Fibroblast of pulmonary artery (primary cell): ENCODE measurements at regions not wholly inside any gene's neighbourhood (a gene's known extent, or its start where the extent isn't known, plus 50 kb on each side); places are given as distances from the start of the nearest gene placed in this dataset.

Experiments used
- DNase-seq: peaks from one replicate; pipeline ENCODE4 v3.0.0-alpha.2; 2010; ENCODE audit warnings: low read depth
- H3K4me3 ChIP-seq: replicated peaks from 2 replicates; pipeline ENCODE4 v1.5.1; 2011; ENCODE audit warnings: low read depth, mild to moderate bottlenecking, control low read depth, low read length, moderate library complexity
- TF ChIP-seq, protein P1 (sequence below): IDR thresholded peaks from 2 replicates; pipeline ENCODE4 v1.5.1; 2011; ENCODE audit warnings: mild to moderate bottlenecking, control low read depth, low read length, inconsistent platforms; ENCODE audit errors: missing control alignments

DNA sequence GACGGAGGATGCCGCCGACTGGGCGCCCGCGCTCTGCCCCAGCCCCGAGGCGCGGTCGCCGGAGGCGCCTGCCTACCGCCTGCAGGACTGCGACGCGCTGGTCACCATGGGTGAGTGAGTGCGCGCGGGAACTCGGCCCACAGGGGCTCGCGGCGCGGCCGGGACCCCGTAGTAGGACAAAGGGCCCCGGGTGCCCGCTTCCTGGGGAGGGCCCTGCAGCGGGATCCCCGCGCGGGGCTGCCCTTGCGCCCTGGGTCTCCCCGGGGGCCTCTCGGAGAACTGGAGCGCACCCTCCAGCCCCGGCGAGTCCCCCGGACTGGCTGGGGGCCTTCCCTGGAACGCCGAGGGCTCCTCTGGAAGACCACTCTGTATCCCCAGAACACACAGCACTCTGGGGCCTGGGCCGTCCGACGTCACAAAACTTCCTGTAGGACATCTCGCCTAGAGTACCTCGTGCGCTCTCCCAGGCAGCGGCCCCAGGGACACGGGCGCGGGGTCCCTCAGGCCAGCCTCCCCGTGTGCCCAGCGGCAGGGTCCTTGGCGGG lies 362.9 kb upstream of the AMELY start:
- no peak for DNase-seq
- TF ChIP-seq, protein P1, sequence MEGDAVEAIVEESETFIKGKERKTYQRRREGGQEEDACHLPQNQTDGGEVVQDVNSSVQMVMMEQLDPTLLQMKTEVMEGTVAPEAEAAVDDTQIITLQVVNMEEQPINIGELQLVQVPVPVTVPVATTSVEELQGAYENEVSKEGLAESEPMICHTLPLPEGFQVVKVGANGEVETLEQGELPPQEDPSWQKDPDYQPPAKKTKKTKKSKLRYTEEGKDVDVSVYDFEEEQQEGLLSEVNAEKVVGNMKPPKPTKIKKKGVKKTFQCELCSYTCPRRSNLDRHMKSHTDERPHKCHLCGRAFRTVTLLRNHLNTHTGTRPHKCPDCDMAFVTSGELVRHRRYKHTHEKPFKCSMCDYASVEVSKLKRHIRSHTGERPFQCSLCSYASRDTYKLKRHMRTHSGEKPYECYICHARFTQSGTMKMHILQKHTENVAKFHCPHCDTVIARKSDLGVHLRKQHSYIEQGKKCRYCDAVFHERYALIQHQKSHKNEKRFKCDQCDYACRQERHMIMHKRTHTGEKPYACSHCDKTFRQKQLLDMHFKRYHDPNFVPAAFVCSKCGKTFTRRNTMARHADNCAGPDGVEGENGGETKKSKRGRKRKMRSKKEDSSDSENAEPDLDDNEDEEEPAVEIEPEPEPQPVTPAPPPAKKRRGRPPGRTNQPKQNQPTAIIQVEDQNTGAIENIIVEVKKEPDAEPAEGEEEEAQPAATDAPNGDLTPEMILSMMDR, result no peak
- peak overlapping the region; percentile 71 for H3K4me3 ChIP-seq

DNA sequence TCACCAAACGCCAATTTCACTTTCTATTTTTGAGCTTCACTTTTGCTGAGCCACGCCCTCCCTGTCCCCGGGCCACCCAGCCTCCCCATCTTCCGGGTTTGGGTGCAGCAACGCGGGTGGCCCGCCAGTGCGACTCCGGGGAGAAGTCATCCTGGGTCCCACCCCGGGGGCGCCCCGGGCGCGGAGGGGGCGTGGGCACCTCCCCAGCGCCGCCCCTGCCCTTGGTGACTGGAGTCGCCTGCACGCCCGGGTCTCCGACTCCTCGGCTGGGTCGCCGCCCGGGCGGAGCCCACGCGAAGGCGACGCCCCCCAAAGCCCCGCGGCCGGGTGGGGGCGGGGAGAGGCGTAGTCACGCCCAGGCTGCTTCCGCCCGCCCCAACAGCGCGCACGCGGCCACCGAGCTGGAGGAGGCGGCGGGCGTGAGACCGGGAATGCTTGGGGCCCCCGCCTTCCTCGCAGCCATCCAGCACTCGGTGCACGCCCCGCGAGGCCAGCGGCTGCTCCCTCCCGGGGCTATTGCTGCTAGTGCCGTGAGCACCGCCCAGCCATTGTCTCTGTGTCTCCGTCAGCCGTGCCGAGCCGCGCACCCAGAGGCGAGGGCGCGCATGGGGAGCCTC lies 362.1 kb upstream of the AMELY start:
- DNase-seq, result peak; percentile 82
- TF ChIP-seq, protein P1, result no peak
- peak overlapping the region; percentile 71 for H3K4me3 ChIP-seq

DNA sequence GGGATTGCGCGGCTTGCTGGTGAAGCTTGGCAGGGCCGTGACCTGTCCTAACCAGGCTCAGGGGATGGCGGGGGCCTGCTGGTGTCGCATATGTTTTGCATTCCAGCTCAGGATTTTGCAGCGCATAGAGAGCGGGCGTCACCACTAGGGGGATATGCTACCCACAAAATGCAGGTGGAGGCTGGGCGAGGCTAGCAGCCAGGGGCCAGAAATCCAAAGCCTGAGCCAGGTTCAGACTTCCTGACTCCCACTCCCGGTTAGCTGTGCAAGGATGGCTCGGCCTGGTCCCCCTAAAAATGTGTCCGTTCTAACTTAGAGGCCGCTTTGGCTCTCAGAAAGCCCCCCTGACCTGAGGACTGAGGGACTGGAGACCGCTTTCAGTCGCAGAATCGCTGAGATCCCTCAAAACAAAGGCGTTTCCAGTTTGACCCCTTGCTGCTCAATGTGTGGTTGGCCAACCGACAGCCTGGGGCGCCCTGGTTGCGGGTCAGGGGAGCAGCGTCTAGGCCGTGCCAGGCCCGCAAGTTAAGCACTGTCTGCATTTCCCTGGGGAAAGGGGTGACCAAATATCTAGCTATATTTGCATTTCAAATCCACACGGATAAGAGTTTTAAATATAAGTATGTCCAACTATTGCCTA lies 361.1 kb upstream of the AMELY start:
- DNase-seq, result peak; percentile 60
- H3K4me3 ChIP-seq, result peak overlapping the region; percentile 24
- TF ChIP-seq, protein P1, result peak; percentile 52

DNA sequence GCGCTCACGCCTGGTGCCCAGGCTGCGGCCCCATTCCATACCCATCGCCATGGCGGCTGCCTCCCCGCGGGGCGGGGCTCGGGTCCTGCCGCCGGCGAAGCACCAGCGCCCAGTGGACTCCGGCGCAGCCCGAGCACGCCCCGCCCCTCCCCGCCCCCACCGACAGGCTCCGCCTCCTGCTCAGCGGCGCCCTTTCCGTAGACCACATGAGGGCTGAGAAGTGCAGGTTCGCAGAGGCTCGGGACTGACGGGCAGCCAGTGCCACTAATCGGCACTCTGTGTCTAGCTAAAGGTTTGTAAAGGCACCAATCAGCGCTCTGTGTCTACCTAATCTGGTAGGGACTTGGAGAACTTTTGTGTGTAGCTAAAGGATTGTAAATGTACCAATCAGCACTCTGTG lies 352.2 kb upstream of the AMELY start:
- no peak for DNase-seq
- H3K4me3 ChIP-seq, result no peak overlapping the region
- TF ChIP-seq, protein P1, result no peak

DNA sequence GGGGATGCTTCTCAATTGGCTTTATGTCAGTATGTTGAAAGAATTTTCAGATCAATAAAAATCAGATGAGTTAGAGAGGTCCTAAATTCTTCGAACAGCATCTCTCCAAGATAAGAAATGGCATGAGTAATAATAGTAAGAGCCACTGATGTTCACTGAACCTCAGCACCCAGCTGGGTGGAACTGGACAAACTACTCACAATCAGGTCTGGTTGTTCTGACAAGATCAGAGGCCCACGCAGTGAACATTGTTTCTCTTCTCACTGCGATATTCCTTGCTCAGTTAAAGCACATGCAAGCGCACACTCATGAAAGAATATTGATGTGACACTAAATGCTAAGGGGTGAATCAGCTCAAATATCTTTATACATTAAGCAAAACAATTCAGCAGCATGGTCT lies 351.0 kb upstream of the AMELY start:
- no peak for DNase-seq
- H3K4me3 ChIP-seq, result no peak overlapping the region
- TF ChIP-seq, protein P1, result no peak

DNA sequence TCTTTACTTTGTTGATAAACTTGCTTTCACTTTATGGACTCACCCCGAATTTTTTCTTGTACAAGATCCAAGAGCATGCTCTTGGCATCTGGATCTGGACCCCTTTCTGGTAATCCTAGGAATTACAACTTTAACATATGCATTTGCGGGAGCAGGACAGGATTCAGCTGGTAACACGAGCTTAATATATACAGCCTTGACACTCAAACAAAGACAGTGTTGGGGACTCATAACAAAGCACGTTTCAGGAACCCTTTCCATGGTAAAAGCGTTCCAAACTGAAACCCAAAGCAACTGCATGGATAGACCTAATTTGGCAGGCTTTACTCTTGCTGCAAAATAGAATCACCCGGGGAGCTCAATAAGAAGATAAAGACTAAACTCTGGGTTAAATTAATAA lies 349.7 kb upstream of the AMELY start:
- no peak for DNase-seq
- no peak overlapping the region for H3K4me3 ChIP-seq
- TF ChIP-seq, protein P1, result no peak
